Epithelial cell of esophagus (primary cell): ENCODE measurements at regions not wholly inside any gene's neighbourhood (a gene's known extent, or its start where the extent isn't known, plus 50 kb on each side); places are given as distances from the start of the nearest gene placed in this dataset.

Experiments used
- DNase-seq: peaks from one replicate; pipeline ENCODE4 v3.0.0; 2010; ENCODE audit warnings: low read depth
- H3K4me3 ChIP-seq: 2 replicates; pipeline ENCODE4 v1.5.1; 2011; ENCODE audit warnings: mild to moderate bottlenecking, low read length, control low read depth
- TF ChIP-seq, protein P1 (sequence below): IDR thresholded peaks from 2 replicates; pipeline ENCODE4 v1.5.1; 2011; ENCODE audit warnings: low read depth, mild to moderate bottlenecking, low read length, control low read depth, inconsistent platforms; ENCODE audit not compliant: insufficient read depth; ENCODE audit errors: missing control alignments

DNA sequence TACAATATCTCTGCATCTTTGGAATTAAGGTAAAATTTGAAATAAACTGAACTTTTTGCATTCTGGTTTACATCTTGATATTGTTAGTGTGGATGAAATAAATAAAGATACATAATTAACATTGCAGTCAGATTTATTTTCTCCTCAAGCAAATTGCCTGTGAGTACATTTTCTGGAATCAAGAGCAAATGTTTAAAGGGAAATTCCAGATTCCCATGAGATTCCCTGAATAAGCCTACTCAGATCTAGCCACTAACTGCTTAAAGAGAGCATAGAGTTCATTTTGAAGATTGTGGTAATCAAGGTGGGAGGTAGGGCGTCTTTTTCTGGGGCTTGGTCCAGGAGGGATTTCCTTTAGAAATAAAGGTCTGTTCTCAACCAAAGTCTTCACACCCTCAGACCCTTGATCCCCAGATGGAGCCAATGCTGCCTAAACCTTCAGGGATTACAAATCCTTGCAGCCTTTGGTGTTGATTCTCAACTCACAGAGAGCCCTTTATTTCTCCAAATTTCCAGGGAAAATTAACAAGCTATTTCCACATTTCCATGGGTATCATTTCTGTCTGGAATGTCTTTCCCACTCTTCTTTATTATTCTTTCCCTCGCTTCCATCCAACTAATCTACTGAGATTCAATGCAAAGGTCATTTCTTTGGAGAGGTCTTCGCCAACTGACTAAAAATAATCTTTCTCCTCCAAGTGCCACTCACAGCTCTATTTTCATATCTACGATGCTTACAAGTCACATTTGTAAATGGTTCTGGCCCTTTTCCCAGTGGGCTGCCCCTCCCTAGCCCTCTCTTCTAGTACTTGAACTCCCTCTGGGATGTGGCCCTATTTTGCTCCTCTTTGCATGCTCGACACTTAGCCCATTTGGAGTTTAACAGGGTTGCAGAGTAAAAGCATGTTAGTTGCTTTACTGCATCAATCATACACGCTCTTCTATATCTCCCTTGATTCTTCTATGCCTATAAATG lies 79.8 kb upstream of the SPATS2L start:
- TF ChIP-seq, protein P1, sequence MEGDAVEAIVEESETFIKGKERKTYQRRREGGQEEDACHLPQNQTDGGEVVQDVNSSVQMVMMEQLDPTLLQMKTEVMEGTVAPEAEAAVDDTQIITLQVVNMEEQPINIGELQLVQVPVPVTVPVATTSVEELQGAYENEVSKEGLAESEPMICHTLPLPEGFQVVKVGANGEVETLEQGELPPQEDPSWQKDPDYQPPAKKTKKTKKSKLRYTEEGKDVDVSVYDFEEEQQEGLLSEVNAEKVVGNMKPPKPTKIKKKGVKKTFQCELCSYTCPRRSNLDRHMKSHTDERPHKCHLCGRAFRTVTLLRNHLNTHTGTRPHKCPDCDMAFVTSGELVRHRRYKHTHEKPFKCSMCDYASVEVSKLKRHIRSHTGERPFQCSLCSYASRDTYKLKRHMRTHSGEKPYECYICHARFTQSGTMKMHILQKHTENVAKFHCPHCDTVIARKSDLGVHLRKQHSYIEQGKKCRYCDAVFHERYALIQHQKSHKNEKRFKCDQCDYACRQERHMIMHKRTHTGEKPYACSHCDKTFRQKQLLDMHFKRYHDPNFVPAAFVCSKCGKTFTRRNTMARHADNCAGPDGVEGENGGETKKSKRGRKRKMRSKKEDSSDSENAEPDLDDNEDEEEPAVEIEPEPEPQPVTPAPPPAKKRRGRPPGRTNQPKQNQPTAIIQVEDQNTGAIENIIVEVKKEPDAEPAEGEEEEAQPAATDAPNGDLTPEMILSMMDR: no peak

DNA sequence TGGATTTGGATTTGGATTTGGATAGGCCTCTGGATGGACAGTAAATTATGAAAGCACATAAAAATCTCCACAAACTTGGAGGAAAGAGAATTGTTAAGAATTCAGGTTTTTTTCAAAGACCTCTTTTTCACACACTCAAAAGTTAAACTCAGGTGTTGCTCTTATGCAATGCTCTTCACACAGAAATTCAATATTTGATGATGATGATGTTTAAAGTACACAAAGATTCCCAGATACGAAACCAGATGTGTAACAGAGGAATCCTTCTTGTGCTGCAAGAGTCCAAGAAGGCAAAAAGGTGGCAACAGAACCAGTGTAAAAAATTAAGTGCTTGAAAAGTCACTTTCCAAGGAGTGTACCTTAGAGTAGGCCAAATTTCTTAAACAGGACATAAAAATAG lies 75.8 kb upstream of the SPATS2L start:
- no peak for DNase-seq
- TF ChIP-seq, protein P1: no peak
- H3K4me3 ChIP-seq: no peak overlapping the region

More for the DNA sequence above, 79.8 kb upstream of the SPATS2L start:
- no peak for DNase-seq
- H3K4me3 ChIP-seq: no peak overlapping the region

DNA sequence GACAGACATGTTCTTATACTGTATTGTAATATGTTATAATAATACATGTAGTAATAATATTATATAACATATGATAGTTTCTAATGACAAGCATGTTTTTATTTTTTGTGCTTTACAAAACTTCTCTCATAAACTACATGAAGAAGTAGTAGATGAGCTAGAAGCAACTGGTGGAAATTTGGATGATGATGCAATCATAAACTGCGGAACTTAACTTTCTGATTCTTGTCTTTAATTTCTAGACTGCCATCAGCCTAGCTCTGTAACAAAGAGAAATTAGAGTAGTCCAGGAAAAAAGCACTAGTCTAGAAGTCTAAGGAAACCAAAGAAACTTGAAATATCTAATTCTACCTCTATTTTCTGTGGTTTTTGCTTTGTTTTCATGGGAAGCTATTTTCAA lies 71.0 kb upstream of the SPATS2L start:
- H3K4me3 ChIP-seq: no peak overlapping the region
- no peak for DNase-seq
- TF ChIP-seq, protein P1: no peak

DNA sequence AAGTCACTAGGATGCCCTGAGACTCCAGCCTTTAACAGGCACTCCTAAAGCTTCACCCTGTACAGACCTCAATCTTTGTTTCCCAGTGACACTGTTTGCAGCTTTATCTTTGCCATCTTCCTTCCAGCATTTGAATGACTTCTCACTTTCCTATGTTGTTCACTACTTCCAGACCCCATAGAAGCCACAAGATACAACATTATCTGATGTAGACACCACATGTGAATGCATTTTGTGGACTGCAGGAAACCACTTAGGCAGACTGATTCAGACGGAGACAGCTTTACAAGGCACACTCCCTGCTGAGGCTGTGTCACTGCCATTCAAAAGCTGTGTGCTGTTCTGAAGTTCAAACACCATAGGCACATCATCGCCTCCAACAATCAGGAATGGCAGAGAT lies 67.3 kb upstream of the SPATS2L start:
- TF ChIP-seq, protein P1: no peak
- no peak overlapping the region for H3K4me3 ChIP-seq
- DNase-seq: no peak

DNA sequence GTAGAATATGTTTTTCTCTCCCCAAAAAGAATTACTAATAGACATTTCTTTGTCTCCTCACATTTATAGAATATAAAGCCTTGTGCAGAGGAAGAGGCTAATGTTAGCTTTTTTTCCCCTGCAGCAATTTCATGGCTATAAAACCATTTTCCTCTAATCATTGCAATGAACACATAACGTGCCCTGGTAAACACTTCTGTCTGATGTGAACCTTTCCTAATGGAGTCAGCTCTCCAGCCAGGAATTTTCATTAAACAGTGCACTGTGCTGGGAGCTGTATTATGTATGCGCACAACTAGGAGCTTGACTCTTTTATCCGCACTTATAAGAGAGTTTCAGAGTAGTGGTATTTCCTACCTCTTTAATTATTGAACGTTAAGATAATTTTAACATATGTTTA lies 63.9 kb upstream of the SPATS2L start:
- TF ChIP-seq, protein P1: no peak
- no peak for DNase-seq
- no peak overlapping the region for H3K4me3 ChIP-seq

DNA sequence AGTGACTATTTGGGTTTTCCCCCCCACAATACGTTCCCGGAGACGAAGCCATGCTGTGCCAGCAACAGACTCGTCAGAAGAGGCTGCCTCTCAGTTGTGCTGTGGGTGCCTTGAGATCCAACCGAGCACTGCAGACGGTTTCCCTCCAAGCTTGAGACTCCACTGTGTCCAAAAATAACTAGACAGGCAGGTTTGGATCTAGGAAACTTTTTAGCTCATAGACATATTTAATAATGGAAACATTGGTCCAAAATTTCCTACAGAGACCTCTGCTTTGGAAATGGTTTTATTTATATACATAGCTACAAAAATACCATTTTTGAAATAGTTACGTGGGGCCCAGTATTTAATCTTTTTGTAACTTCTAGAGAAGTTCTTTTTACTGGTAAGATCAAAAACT lies 63.1 kb upstream of the SPATS2L start:
- DNase-seq: no peak
- H3K4me3 ChIP-seq: no peak overlapping the region
- TF ChIP-seq, protein P1: no peak
